Activated CD8-positive, alpha-beta memory T cell treated with anti-CD3 and anti-CD28 coated beads for 36 hours (primary cell): ENCODE measurements at regions not wholly inside any gene's neighbourhood (a gene's known extent, or its start where the extent isn't known, plus 50 kb on each side); places are given as distances from the start of the nearest gene placed in this dataset.

Experiments used
- CTCF ChIA-PET: fragments of 350-600 bp; sonication (Branson Sonifier 250); formaldehyde crosslinking; loops from one replicate; lab custom pipeline; 2021; ENCODE audit warnings: antibody characterized with exemption; lab: Charles Lee
- POLR2A ChIA-PET: fragments of 350-600 bp; sonication (Branson Sonifier 250); formaldehyde crosslinking; loops from one replicate; lab custom pipeline; 2021; ENCODE audit warnings: antibody characterized with exemption; lab: Charles Lee

GRCh38 chr10:28157379-28157778, 145.5 kb downstream of the MPP7 start:
- POLR2A ChIA-PET: no interaction called here

GRCh38 chr10:28155726-28156125, 147.1 kb downstream of the MPP7 start:
- CTCF ChIA-PET: no interaction called here

More at GRCh38 chr10:28157379-28157778, 145.5 kb downstream of the MPP7 start:
- CTCF ChIA-PET: no interaction called here

GRCh38 chr10:28151636-28152035, 151.2 kb downstream of the MPP7 start:
- ChIA-PET POLR2A (no interaction called here), CTCF (no interaction called here)

More at GRCh38 chr10:28155726-28156125, 147.1 kb downstream of the MPP7 start:
- POLR2A ChIA-PET: no interaction called here

GRCh38 chr10:28149746-28150145, 150.9 kb upstream of the ODAD2 start:
- POLR2A ChIA-PET: no interaction called here
- CTCF ChIA-PET: no interaction called here

- ChIA-PET POLR2A (no interaction called here), CTCF (no interaction called here)
Observed at GRCh38 chr10:28147706-28148105, 148.8 kb upstream of the ODAD2 start.

DNA sequence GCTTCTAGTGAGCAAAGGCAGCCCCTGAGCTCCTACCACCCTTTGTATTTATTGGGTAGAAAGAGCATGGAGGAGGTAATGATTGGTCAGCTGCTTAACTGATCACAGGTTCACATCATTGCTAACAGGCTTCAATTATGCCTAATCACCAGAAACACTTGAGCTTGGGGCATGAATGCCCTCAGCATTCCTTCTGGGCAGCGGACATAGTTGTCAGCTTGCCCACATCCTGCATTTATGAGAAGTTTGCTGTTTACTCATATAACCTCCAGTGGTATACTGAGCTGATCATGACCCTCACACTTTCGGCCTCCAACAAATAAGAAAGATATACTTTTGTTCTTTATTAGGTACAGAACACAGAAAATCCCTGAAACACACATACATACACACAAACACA, 140.3 kb upstream of the ODAD2 start:
- ChIA-PET POLR2A (no interaction called here), CTCF (interaction anchor here (0.8 kb wide), 1 partner anchor 397 kb away, joined by 3 read pairs; no protein-coding TSS in a partner anchor)

DNA sequence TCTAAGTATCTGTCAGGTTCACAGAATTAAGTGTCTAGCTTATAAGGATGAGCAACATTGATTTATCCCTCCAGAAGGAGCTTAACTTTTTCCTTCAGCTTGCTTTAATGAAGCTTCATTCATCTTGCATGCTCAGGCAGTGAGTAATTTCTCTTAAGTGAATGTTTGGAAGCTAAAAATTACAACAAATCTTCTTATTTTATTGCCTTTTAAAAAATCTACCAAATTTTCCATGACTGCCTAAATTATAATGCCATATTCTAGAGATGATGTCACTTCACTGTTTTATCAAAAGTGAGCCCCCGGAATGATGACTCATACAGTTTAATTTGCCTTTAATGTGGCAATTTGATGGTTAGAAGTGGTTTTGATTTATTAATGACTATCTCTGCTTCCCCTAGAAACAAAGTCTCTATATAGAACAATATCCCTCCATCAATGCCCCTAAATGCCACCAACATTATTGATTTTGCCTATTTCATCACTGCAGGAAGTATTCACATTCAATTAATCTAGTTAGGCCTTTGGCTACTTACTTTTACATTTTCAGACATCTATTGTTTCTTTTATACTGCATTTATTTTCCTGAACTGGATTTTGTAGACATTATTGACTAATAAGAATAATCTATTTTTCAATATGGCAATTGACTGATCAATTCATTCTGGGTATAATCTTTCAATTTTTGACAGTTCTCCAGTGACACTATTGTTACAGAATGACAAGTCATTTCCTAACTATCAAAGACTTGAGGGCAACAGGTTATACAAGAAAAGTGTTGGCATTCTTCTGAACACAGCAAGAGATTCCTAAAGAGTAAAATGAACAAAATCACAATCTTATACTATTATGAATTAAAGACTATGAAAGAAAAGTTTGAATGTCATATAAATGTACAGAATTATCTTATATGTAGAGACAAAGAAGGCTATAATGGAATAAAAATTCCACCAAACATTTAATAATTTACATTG, 139.3 kb upstream of the ODAD2 start:
- CTCF ChIA-PET: no interaction called here
- POLR2A ChIA-PET: no interaction called here

DNA sequence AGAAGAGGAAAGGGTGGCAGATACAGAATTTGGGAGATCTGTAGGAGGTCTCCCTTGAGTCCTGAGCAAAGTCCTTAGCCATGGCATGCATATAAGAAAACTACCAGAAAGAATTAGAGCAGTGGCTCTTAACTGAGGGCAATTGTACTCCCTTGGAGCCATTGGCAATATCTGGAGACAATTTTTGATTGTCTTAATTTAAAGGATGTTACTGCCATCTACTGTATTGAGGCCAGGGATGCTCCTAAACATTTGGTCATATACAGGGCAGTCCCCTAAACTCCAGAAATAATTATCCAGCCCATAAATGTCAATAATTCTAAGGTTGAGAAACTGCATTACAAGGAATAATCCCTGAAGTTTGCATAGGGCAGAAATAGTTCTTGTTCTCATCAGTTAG, 136.4 kb upstream of the ODAD2 start:
- ChIA-PET POLR2A (no interaction called here), CTCF (no interaction called here)

DNA sequence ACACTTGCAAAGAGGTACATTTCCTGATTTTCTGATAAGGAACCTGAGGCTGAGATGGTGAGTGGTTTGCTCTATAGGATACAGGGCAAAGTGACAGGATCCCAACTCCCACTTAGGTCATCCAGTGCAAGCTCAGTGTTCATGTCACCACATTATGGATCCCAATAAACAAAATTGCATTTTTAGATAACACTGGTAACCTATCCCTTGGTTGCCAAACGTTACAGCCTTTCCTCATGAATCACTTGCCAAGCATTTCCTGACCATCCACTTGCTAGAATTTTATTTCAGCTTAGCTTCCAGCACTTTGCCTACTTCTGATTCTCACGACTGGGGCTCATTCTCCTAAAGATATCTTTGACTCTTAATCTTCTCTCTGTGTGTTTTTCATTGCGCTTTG, 131.4 kb upstream of the ODAD2 start:
- ChIA-PET CTCF (interaction anchor here (0.6 kb wide), 1 partner anchor 174 kb away, joined by 4 read pairs; no protein-coding TSS in a partner anchor), POLR2A (no interaction called here)

- POLR2A ChIA-PET: no interaction called here
- CTCF ChIA-PET: no interaction called here
Observed at GRCh38 chr10:28127881-28128280, 129.0 kb upstream of the ODAD2 start.

GRCh38 chr10:28125701-28126100, 126.8 kb upstream of the ODAD2 start:
- POLR2A ChIA-PET: no interaction called here
- CTCF ChIA-PET: no interaction called here

DNA sequence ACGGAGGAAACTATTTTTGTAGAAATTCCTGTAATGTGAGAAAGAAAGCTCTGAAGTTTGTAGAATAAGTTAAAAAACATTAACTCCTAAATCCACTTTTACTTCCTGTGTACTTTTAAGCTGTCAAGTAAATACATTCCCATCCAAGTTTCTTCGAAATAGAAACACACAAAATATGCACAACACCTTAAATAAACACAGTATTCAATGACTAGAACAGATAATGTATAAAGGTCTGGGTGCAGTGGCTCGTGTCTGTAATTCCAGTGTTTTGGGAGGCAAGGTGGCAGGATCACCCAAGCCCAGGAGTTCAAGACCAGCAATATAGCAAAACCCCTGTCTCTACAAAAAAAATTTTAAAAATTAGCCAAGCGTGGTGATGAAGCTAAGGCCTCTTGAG, 121.9 kb upstream of the ODAD2 start:
- POLR2A ChIA-PET: no interaction called here
- CTCF ChIA-PET: no interaction called here

DNA sequence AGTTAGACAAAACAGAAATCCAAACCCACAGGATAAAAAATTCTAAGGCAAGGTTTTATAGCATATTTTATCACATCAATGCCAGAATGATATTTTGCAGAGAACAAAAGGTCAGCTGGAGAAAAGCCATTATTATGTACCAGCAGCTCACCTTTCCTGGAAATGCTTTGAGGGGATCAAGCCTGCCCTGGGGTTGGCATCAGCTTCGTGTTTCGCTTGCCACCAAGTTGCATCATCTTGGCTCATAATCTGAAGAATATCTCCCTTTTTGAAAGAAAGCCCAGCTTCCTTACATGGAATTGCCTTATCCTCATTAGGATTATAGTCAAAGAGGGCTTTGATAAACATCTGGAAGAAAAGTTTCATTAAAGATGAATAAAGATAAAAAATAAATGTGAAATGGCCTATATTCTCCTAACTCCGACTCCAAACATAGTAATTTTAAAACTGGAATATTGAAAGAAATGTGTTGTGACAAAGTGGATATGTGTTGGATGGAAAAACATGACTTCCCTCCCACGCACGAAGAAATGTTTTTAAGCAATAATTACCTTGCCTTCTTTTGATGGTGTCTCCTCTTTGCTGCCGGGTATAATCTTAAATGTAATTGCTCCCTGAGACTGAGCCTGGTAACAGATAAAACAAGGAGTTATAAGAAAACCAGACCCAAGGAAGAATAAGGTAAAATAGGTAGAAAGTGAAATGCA, 121.3 kb upstream of the ODAD2 start:
- CTCF ChIA-PET: no interaction called here
- POLR2A ChIA-PET: no interaction called here

DNA sequence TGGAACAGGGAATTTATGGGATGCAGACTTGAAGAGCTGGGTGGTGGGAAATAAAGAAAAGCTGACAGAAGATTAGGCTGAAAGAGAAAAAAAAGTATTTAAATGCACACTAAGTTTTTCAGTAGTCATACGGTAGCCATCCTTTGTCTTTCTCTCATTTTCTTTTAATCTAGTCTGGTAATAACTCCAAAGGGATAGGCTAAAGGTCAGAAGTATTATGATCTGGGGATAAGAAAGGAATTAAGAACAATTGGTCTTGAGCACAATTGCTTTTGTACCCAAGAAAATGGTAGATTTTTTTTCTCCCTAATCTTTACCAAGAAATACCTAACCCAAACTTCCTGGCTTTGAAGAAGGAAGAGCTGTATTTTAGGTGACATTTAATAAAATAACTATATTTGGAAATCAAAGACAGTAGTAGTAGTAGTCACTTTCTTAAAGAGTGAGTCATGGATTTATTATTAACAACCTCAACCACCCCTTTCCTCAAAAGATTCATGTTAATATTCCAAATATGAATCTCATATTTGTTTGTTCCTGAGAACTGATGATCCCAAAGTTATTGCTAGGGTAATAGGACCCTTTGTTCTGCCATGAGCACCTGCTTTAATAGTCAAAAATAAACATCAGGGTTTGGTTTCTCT, 120.2 kb upstream of the ODAD2 start:
- ChIA-PET CTCF (no interaction called here), POLR2A (no interaction called here)

- CTCF ChIA-PET: no interaction called here
- POLR2A ChIA-PET: no interaction called here
Observed at GRCh38 chr10:28113202-28113601, 114.3 kb upstream of the ODAD2 start.

DNA sequence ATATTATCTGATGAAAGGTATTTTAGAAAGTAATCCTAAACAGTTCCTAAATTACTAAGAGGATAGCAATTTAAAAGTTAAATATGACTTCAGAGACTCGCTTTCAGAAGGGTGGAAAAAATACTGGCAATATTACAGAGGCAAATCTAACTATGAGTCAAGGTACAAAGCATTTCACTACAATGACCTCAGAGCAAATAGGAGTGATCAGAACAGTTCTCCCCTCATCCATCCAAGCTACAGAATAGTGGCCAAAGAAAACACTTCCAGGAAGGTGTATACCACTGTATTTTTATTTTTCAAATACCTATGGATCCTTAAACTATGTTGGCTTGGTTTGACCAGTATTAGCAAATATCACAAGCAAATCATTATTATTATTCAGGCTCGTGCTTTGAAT, 112.8 kb upstream of the ODAD2 start:
- CTCF ChIA-PET: no interaction called here
- POLR2A ChIA-PET: no interaction called here

GRCh38 chr10:28105561-28105960, 106.7 kb upstream of the ODAD2 start:
- CTCF ChIA-PET: interaction anchor here (0.7 kb wide), 1 partner anchor 12 kb away, joined by 3 read pairs; no protein-coding TSS in a partner anchor
- POLR2A ChIA-PET: no interaction called here

GRCh38 chr10:28097633-28098032, 98.8 kb upstream of the ODAD2 start:
- POLR2A ChIA-PET: no interaction called here
- CTCF ChIA-PET: no interaction called here

DNA sequence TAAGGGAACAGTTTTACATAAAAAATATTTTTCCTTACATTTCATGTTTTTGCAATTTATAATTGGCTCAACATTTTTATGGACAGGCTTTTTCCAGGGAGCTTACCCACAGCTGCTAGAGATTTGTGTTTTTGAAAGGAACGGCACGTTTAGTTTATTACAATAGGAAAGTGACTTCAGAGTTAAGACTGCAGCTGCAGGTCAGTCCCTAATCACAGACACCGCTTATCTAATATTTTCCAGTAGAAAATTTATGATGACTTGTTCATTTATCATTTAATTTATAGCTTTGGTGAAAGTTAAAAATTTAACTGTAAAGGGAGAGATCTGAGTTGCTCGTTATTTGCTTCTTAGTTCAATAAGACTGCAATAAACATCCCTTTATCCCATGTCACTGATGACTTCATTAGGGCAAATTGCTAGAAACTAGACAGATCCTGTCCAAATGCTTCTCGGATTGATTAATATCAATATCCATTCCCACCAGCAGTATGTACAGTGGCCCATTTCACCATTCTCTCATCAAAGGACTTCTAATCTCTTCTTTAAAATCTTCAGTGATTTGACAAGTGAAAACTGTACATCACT, 97.0 kb upstream of the ODAD2 start:
- POLR2A ChIA-PET: no interaction called here

GRCh38 chr10:28094121-28094520, 95.2 kb upstream of the ODAD2 start:
- ChIA-PET CTCF (no interaction called here), POLR2A (no interaction called here)

More for the DNA sequence above, 97.0 kb upstream of the ODAD2 start:
- CTCF ChIA-PET: no interaction called here
